CD4-positive, alpha-beta T cell treated with Interleukin-6 for 4 hours (primary cell): ENCODE measurements at regions not wholly inside any gene's neighbourhood (a gene's known extent, or its start where the extent isn't known, plus 50 kb on each side); places are given as distances from the start of the nearest gene placed in this dataset.

Experiments
- DNase-seq: peaks from one replicate; pipeline ENCODE4 v3.0.0-alpha.2; 2020; ENCODE audit warnings: mixed read lengths

- no peak for DNase-seq
Measured at GRCh38 chr2:7952046-7952745, 729.7 kb upstream of the ID2 start.

DNA sequence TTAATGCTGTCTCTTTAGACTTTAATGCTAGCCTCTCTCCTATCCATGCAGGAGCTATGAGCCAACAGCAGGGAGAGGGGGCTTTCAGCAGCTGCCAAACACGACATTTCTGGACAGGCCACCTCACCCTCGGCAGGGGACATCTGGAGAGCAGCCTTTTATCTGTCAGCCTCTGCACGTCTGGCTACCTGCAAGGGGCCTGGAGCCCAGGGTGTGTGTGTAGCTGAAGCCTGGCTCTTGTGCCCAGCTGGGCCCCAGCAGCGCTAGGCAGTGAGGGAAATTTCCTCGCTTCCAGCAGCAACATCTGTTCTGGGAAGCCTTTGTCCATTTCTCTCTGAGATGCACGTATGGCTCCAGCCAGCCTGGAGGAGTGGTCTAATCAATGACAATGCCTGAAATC, 728.7 kb upstream of the ID2 start:
- DNase-seq = no peak

GRCh38 chr2:7954234-7954633, 727.6 kb upstream of the ID2 start:
- DNase-seq = no peak

DNA sequence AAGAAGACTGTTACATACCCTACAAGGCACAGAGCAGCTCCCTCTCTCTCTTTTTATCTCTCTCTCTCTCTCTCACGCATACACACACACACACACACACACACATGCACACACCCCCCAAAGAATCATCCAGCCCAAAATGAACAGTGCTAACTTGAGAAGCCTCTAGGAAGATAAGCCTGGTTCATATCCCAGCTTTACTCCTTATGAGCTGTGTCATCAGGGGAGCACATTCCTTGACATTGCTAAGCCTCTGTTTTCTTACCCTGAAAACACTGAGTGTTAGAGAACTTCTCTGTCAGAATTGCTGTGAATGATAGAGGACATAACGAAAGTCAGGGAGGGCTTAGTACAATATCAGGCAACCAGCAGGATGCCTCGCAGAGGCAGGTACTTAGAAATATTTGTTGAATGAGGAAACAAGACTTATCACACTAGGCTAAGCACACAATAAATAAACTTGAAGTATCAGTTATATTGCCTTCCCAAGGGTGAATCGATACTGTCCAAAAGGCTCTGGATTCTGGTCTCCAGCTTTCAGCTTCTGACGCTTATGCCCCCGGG, 725.6 kb upstream of the ID2 start:
- DNase-seq = no peak

- DNase-seq = no peak
Measured at GRCh38 chr2:7961550-7961949, 720.3 kb upstream of the ID2 start.

DNA sequence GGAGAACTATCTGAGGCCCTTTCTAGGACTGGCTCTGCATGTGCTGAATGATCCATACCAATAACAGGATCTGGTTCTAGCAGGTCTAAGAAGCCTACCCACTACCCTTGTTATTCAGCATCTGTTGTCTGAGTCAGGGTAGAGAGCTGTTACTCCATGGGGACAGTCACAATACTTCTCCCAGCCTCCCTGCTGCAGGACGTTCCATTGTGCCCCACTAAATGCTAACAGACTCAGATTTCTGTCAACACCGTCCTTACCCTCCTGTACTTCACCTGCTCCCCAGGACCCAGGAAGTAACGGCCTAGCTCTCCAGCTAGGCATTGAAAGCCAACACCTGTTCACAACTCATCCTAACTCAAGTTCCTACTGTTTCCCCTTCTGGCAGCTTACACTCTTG, 719.7 kb upstream of the ID2 start:
- DNase-seq = no peak

GRCh38 chr2:7963787-7964186, 718.1 kb upstream of the ID2 start:
- no peak for DNase-seq

DNA sequence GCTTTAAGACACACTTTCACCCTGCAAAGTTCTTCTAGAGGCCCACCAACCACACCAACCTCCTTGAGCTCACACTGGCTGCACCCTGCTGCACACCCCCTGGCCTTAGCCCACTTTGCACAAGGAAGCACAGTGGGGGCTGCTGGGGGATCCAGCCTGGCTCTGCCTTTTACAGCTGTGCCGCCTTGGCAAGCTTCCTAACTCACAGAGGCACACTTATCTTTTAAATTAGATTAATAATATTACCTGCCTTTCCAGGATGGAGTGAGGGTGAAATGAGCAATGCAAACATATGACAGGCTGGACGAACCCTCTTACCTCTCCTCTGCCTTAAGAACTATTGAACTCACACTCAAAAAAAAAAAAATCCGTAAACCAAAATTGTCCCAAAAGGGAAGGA, 715.8 kb upstream of the ID2 start:
- DNase-seq = no peak

- no peak for DNase-seq
Measured at GRCh38 chr2:7967707-7968405, 714.0 kb upstream of the ID2 start.

DNA sequence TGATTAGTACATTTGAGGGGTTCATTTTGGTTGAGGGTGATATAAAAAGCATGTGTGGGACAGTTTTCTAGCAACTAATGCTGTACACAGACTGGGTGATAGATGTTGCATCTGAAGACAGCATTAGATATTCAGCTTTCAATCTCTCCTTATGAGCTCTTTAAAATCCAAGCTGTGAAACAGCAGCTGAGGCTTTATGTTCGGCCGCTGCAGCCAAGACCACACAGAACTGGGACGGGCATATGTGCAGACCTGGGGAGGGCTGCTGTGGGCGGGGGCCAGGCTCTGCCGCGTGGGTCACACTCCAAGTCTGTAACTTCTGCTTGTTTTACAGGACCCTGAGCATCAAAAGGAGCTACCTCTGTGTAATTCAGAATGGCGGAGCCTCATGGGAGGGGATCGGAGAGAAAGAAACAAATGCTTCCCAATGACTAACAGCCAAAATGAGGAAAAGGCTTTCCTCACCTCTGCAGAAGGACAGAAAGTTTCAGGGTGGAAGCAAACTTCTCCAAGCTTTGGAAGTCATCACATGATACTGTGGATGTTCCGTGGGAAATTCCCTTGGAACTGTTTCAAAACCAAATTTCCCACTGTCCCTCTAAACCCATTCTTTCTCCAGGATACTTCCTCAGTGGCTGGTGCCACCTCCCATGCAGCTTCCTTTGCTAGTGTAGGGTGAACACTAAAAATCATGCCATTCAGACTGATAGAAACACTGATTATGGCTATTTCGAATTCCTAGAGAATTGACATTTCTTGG, 711.9 kb upstream of the ID2 start:
- no peak for DNase-seq

DNA sequence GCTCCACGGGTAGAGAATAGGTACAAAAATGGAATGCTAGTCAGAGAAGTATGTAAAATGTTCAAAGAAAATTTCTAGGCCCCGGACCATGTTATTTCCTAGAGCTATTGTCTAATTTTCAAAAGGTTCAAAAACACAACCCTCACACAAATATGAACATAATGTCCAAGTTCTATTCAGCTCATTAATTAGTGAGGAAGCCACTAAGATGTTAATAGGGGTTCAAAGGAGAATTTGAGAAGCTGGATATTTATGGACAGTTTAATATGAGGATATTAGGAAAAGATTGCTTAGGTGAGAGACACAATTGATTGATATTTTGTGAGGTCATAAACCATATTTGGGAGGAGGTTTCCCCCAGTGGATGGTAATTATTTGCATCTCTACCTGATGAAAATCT, 710.6 kb upstream of the ID2 start:
- no peak for DNase-seq

DNA sequence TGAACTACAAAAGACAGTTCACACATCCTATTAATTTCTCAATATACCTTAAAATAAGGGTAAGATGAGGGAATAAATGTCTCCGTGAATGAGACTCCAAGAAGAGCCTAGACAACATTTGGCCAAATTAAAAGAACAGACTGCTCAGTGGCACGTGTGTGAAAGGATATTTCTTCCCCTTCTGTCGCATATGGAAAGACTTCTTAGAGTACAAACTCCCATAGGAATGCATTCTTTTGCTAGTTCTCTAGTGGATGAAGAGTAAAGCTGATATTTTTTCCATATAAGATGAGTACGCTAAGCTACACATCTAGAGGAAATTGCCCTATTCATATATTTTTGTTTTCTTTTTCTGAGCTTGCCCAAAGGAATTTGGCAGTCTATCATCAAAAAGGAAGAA, 710.0 kb upstream of the ID2 start:
- DNase-seq = no peak

GRCh38 chr2:7972670-7973069, 709.2 kb upstream of the ID2 start:
- DNase-seq = no peak

DNA sequence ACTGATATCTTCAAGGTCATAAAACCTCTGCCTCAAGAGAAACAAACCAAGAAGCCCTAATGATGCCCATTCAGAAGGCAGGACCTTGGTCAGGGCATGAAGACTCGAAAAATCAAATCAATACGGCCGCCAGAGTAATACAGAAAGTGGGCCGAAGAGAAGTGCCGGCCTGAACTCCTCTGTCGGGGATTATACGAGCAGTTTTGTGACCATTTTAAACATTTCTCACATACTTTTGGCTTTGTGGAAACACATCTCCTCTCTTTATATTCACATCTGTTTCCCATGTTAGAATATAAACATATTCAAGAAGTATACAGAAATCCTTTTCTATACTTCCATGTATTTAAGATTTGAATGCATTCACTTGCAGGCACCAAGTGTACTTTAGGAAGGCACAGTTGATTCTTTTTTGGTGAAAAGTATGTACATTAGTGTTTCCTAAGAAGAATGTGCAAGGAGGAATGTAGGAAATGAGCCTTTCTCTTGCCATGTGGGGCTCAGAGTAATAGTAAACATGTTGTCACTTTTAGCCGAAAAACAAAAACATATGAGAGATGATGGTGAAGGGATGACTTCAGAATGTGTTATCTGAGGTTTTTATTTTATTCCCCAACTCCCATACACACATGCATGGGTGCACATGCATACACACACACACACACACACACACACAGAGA, 707.9 kb upstream of the ID2 start:
- no peak for DNase-seq

- DNase-seq = no peak
Measured at GRCh38 chr2:7974936-7975335, 706.9 kb upstream of the ID2 start.

DNA sequence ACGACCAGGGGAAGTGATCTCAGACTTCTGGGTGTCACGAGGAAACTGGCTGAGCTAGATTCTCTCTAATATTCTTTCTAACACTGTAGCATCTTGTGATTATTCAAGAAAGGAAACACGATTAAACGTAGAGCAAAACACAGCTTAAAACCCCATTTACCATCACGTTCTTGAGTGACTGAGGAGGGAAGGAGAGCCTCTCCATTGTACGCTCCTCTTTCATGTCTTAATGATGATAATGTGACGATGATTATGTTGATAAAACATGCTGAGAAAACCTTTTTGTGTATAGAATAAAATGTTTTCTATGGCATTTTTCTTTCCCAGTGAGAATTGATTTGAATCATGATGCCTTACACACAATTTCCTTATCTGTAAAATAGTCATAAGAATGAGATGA, 705.6 kb upstream of the ID2 start:
- DNase-seq = no peak

- DNase-seq = no peak
Measured at GRCh38 chr2:7977981-7978380, 703.9 kb upstream of the ID2 start.

- DNase-seq = no peak
Measured at GRCh38 chr2:7982054-7982453, 699.8 kb upstream of the ID2 start.

DNA sequence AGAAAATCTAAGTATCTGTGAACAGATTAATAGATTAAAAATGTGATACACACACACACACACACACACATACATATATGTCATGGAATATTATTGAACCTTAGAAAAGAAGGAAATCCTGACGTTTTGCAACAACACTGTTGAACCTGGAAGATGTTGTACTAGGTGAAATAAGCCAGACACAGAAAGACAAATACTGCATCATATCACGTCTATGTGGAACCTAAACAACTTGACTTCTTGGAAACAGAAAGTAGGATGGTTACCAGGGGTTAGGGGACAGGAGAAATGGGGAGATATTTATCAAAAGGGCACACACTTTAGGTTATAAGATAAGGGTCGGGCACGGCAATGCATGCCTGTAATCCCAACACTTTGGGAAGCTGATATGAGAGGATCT, 698.4 kb upstream of the ID2 start:
- no peak for DNase-seq

GRCh38 chr2:7983912-7984311, 697.9 kb upstream of the ID2 start:
- no peak for DNase-seq

- no peak for DNase-seq
Measured at GRCh38 chr2:7984693-7985353, 697.0 kb upstream of the ID2 start.

DNA sequence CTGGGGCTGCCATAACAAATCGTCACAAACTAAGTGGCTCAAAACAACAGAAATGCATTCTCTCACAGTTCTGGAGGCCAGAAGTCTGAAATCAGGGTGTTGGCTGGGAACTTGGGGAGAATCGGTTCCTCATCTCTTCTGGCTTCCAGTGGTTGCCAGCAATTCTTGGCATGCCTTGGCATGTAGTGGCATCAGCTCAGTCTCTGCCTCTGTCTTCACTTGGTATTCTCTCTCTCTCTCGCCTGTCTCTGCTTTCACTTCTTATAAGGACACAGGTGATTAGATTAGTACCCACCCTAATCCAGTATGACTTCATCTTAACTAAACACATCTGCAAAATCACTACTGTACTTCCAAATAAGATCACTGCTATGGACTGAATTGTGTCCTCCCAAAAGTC, 695.4 kb upstream of the ID2 start:
- no peak for DNase-seq

GRCh38 chr2:7987992-7988391, 693.9 kb upstream of the ID2 start:
- DNase-seq = no peak
